ENCODE measurements at regions not wholly inside any gene's neighbourhood (a gene's known extent, or its start where the extent isn't known, plus 50 kb on each side); places are given as distances from the start of the nearest gene placed in this dataset.

DNA sequence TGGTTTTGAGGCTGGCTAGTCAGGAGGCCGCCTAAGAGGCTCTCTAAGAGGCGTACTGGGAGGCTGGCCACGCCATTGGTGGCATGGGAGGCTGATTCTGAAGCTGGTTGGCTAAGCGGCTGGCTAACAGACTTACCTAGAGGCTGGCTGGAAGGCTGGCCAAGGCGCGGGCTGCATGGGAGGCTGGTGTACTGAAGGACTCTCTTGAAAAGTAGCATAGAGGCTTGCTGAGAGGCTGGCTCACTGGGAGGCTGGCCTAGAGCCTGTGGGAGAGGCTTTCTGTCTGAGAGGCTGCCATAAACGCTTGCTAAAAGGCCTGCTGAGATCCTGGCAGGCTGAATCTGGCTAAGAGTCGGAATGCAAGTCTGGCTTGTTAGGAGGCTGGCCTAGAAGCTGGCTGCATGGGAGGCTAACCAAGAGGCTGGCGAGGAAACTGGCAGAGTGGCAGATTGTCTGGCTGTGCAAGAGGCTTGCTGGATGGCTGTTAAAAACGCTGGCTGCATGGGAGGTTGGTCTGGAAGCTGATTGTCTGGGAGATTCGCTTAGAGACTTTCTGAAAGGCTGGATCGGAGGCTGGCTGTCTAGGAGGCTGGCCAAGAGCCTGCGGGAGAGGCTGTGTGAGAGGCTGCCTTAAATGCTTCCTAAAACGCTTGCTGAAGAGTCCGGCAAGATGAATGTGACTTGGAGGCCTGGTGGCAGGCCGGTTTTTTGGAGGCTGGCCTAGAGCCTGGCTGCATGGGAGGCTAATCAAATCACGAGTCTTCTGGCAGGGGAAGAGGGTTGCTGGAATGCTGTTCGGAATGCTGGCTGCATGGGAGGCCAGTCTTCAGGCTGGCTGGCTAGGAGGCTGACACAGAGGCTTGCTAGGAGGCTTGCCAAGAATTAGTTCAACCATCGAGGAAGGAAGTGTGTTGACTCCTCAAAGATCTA is 134.2 kb downstream of the OR13A1 start:
- Histone ChIP-seq H3K27me3 (ENCODE audit: control insufficient read depth in 2 of 2, insufficient read depth in 2 of 2, low read length in 2 of 2) (no peaks in the 10 kb centered on the region), H3K4me1 (ENCODE audit: control insufficient read depth in 2 of 2, insufficient read depth in 2 of 2, low read length in 2 of 2) (no peaks in the 10 kb centered on the region), H3K9me3 (ENCODE audit: control insufficient read depth in 2 of 2, low read length in 2 of 2) (no peaks in the 10 kb centered on the region), H3K36me3 (ENCODE audit: control insufficient read depth in 2 of 2, insufficient read depth in 2 of 2, low read length in 2 of 2) (no peaks in the 10 kb centered on the region), H3K4me3 (ENCODE audit: low read length in 2 of 2) (no peak overlapping the region), H3K27ac (ENCODE audit: low read depth in 2 of 2, low read length in 2 of 2) (no peak overlapping the region), H3K9ac (ENCODE audit: low read depth in 1 of 2, low read length in 2 of 2) (no peak overlapping the region)

DNA sequence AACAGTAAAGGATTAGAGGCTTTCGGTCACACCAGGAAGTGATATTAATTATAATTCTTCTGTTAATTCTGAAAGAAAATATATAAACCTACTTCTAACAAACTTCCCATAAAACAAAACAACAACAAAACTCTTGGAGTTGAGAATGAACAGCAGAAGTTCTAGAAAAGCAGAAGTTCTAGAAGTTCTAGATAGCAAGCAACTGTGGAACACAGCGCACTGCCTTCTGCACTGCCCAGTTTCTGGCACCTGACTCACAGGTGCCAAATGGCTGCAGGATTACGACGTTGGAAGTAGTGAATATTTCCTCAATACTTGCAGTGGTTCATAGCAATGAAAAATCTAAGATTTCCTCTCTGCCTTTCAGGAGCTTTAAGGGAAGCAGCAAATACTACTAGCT is 132.2 kb downstream of the OR13A1 start:
- no peaks in the 10 kb centered on the region for H3K4me1 ChIP-seq (ENCODE audit: control insufficient read depth in 2 of 2, insufficient read depth in 2 of 2, low read length in 2 of 2)
- no peak overlapping the region for H3K27ac ChIP-seq (ENCODE audit: low read depth in 2 of 2, low read length in 2 of 2)
- H3K36me3 ChIP-seq (ENCODE audit: control insufficient read depth in 2 of 2, insufficient read depth in 2 of 2, low read length in 2 of 2), result no peaks in the 10 kb centered on the region
- H3K9me3 ChIP-seq (ENCODE audit: control insufficient read depth in 2 of 2, low read length in 2 of 2), result no peaks in the 10 kb centered on the region
- no peak overlapping the region for H3K9ac ChIP-seq (ENCODE audit: low read depth in 1 of 2, low read length in 2 of 2)
- no peak overlapping the region for H3K4me3 ChIP-seq (ENCODE audit: low read length in 2 of 2)
- H3K27me3 ChIP-seq (ENCODE audit: control insufficient read depth in 2 of 2, insufficient read depth in 2 of 2, low read length in 2 of 2), result no peaks in the 10 kb centered on the region

DNA sequence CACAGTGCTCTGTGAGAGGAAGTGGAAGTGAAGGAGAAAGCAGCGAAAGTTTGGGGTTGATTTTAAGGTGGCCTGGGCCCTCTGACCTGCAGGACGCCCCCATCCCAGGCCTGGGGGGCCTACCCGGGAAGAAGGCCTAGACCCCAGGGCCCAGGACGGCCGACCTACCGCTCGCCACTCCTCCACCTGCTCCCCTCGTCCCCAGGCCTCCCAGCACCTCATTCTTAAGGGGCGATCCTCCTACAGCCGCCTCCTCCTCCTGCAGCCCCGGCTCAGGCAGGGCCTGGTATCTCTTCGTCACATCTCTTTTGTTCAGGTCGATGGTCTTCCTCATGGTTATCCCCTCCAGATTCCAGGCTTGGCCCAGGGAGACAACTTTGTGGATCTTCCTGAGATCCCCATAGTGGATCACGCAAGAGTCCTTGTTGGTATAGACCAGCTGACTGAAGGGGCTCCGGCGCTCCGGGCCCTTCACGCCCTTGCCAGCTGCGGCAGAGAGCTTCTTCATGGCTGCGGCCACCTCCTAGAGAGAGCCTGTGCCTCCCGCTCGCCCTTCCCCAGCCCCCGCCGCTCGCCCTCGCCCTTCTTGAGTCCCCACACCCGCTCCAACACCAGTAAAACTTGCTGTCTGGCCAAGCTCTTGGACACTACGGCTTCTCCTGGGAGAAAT is 117.5 kb downstream of the OR13A1 start:
- H3K4me3 ChIP-seq (ENCODE audit: low read length in 2 of 2), result no peak overlapping the region
- H3K27ac ChIP-seq (ENCODE audit: low read depth in 2 of 2, low read length in 2 of 2), result no peak overlapping the region
- H3K27me3 ChIP-seq (ENCODE audit: control insufficient read depth in 2 of 2, insufficient read depth in 2 of 2, low read length in 2 of 2), result peaks cover 0 to 3% of the 10 kb centered on the region in 2 donors
- no peaks in the 10 kb centered on the region for H3K36me3 ChIP-seq (ENCODE audit: control insufficient read depth in 2 of 2, insufficient read depth in 2 of 2, low read length in 2 of 2)
- H3K9ac ChIP-seq (ENCODE audit: low read depth in 1 of 2, low read length in 2 of 2), result no peak overlapping the region
- H3K4me1 ChIP-seq (ENCODE audit: control insufficient read depth in 2 of 2, insufficient read depth in 2 of 2, low read length in 2 of 2), result no peaks in the 10 kb centered on the region
- H3K9me3 ChIP-seq (ENCODE audit: control insufficient read depth in 2 of 2, low read length in 2 of 2), result no peaks in the 10 kb centered on the region

DNA sequence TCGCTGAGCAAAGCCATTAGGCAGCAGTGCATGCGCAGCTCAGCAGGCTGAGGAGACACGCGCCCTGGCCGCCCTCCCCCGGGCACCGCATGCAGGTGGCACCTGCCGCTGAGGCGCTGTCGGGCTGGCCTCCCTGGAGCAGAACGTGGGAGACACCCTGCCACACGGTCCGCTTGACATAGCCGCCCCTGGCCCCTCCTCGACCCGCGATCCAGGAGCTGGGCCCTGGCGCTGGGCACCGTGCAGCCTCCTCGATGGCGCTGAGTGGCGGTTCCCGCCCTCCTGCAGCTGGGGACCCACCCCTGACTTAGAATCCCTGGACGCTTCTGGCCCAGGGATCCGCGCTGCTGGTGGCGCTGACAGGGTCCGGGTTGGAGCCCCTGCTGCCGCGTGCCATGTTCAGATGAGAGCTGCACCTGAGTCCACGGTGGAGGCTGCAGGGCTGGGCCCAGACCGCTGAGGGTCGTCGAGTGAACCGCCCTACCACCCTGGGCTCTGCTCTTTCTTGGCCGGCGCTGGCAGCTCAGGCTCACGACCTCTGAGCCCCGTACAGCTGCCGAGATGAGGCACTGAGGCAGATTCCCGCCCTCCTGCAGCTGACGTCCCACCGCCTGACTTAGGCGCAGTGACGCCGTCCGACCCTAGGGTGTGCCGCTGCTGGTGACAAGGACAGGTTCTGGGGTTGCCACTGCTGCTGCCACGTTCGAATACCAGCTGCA is 116.8 kb downstream of the OR13A1 start:
- Histone ChIP-seq H3K4me3 (ENCODE audit: low read length in 2 of 2) (no peak overlapping the region), H3K36me3 (ENCODE audit: control insufficient read depth in 2 of 2, insufficient read depth in 2 of 2, low read length in 2 of 2) (no peaks in the 10 kb centered on the region)

DNA sequence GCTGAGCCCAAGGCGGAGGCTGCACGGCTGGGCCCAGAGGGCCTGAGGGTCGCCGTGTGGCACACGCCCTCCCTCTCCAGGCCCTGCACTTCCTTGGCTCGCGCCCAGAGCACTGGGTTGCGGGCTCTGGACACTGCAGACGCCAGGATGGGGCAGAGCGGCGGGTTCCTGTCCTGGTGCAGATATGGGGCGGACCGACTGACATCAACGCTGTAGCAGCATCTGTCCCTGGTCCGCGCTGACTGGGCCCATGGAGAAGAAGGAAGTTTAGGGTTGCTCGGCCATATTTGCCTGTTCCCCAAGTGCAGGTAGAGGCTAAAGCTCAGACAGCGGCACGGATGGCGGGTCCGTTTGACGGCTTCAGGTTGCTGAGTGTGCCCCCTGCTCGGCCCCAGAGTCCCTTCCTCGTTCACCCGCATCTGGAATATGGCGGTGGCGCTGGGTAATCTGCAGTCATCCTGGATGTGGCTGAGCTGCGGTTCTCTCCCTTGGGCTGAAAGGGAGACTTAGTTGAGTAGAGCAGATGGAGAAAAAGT is 116.1 kb downstream of the OR13A1 start:
- Histone ChIP-seq H3K27ac (ENCODE audit: low read depth in 2 of 2, low read length in 2 of 2) (no peak overlapping the region), H3K27me3 (ENCODE audit: control insufficient read depth in 2 of 2, insufficient read depth in 2 of 2, low read length in 2 of 2) (peaks cover 0 to 3% of the 10 kb centered on the region in 2 donors), H3K9me3 (ENCODE audit: control insufficient read depth in 2 of 2, low read length in 2 of 2) (no peaks in the 10 kb centered on the region), H3K4me3 (ENCODE audit: low read length in 2 of 2) (no peak overlapping the region), H3K36me3 (ENCODE audit: control insufficient read depth in 2 of 2, insufficient read depth in 2 of 2, low read length in 2 of 2) (no peaks in the 10 kb centered on the region), H3K4me1 (ENCODE audit: control insufficient read depth in 2 of 2, insufficient read depth in 2 of 2, low read length in 2 of 2) (no peaks in the 10 kb centered on the region), H3K9ac (ENCODE audit: low read depth in 1 of 2, low read length in 2 of 2) (no peak overlapping the region)

More for the DNA sequence above, 116.8 kb downstream of the OR13A1 start:
- H3K27ac ChIP-seq (ENCODE audit: low read depth in 2 of 2, low read length in 2 of 2), result no peak overlapping the region
- no peaks in the 10 kb centered on the region for H3K4me1 ChIP-seq (ENCODE audit: control insufficient read depth in 2 of 2, insufficient read depth in 2 of 2, low read length in 2 of 2)
- peaks cover 0 to 3% of the 10 kb centered on the region in 2 donors for H3K27me3 ChIP-seq (ENCODE audit: control insufficient read depth in 2 of 2, insufficient read depth in 2 of 2, low read length in 2 of 2)
- H3K9me3 ChIP-seq (ENCODE audit: control insufficient read depth in 2 of 2, low read length in 2 of 2), result no peaks in the 10 kb centered on the region
- no peak overlapping the region for H3K9ac ChIP-seq (ENCODE audit: low read depth in 1 of 2, low read length in 2 of 2)

DNA sequence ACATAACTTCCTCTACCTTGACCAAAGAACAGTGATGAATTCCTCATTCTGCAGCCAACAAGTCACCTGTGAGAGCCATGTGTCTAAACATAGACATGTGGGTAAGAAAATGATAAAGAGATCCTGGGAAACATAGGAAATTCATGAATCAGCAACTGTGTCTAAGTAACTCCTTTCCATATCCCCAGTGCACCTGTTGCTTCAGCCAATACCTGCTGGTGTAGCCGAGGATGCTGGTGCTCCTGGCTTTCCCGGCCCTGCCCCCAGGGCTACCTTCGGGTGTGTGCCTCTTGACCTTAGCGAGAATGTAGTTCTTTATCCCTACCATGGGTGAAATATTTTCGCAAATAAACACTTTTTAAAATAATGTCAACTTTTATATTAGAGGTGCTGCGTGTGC is 114.1 kb downstream of the OR13A1 start:
- H3K36me3 ChIP-seq (ENCODE audit: control insufficient read depth in 2 of 2, insufficient read depth in 2 of 2, low read length in 2 of 2), result no peaks in the 10 kb centered on the region
- H3K27ac ChIP-seq (ENCODE audit: low read depth in 2 of 2, low read length in 2 of 2), result no peak overlapping the region
- H3K9ac ChIP-seq (ENCODE audit: low read depth in 1 of 2, low read length in 2 of 2), result no peak overlapping the region
- H3K4me1 ChIP-seq (ENCODE audit: control insufficient read depth in 2 of 2, insufficient read depth in 2 of 2, low read length in 2 of 2), result no peaks in the 10 kb centered on the region
- no peaks in the 10 kb centered on the region for H3K9me3 ChIP-seq (ENCODE audit: control insufficient read depth in 2 of 2, low read length in 2 of 2)
- no peak overlapping the region for H3K4me3 ChIP-seq (ENCODE audit: low read length in 2 of 2)
- H3K27me3 ChIP-seq (ENCODE audit: control insufficient read depth in 2 of 2, insufficient read depth in 2 of 2, low read length in 2 of 2), result peaks cover 0 to 3% of the 10 kb centered on the region in 2 donors

DNA sequence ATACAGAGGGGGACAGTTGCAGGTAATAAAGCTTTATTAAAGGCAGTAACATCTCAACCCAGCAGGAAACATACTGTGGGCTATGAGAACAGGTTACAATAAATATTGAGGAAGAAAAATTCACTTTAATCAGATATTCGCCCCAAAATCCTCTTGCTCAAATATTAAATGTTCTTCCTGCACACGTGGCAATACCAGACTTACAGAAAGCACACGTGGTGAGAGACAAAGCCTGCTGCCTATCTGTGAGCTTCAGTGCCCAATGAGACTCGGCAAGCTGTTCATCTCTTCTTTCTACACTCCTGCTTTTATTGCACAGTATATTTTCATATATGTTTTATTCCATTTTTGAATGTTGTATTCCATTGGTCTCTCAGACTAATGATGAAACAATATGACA is 113.2 kb downstream of the OR13A1 start:
- H3K9me3 ChIP-seq (ENCODE audit: control insufficient read depth in 2 of 2, low read length in 2 of 2), result no peaks in the 10 kb centered on the region
- no peak overlapping the region for H3K4me3 ChIP-seq (ENCODE audit: low read length in 2 of 2)
- H3K4me1 ChIP-seq (ENCODE audit: control insufficient read depth in 2 of 2, insufficient read depth in 2 of 2, low read length in 2 of 2), result no peaks in the 10 kb centered on the region
- H3K36me3 ChIP-seq (ENCODE audit: control insufficient read depth in 2 of 2, insufficient read depth in 2 of 2, low read length in 2 of 2), result no peaks in the 10 kb centered on the region
- peaks cover 0 to 3% of the 10 kb centered on the region in 2 donors for H3K27me3 ChIP-seq (ENCODE audit: control insufficient read depth in 2 of 2, insufficient read depth in 2 of 2, low read length in 2 of 2)
- H3K9ac ChIP-seq (ENCODE audit: low read depth in 1 of 2, low read length in 2 of 2), result no peak overlapping the region
- H3K27ac ChIP-seq (ENCODE audit: low read depth in 2 of 2, low read length in 2 of 2), result no peak overlapping the region

DNA sequence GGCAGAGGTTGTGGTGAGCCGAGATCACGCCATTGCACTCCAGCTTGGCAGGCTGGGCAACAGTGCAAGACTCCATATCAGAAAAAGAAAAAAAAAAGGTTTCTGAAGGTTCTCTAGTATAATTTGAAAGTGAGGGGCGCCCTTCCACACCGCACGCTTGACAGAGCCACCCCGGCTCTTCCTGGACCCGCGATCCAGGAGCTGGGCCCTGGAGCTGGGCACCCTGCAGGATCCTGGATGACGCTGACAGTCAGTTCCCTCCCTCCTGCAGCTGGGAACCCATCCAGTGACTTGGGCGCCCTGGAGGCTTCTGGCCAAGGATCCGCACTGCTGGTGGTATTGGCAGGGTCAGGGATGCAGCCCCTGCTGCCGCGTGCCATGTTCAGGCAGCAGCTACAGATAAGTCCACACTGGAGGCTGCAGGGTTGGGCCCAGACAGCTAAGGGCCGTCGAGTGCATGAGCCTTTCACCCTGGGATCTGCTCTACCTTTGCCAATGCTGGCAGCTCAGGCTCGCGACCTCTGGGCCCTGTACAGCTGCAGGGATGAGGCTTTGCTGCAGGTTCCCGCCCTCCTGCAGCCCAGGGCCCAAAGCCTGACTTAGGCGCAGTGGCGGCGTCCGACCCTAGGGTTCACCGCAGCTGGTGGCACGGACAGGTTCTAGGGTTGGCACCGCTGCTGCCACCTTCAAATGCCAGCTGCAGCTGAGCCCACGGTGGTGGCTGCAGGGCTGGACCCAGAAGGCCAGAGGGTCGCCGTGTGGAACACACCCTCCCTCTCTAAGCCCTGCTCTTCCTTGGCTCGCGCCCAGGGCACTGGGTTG is 110.2 kb downstream of the OR13A1 start:
- no peaks in the 10 kb centered on the region for H3K4me1 ChIP-seq (ENCODE audit: control insufficient read depth in 2 of 2, insufficient read depth in 2 of 2, low read length in 2 of 2)
- no peak overlapping the region for H3K27ac ChIP-seq (ENCODE audit: low read depth in 2 of 2, low read length in 2 of 2)
- peaks cover 3% of the 10 kb centered on the region in 2 donors for H3K27me3 ChIP-seq (ENCODE audit: control insufficient read depth in 2 of 2, insufficient read depth in 2 of 2, low read length in 2 of 2)
- no peak overlapping the region for H3K9ac ChIP-seq (ENCODE audit: low read depth in 1 of 2, low read length in 2 of 2)
- no peaks in the 10 kb centered on the region for H3K36me3 ChIP-seq (ENCODE audit: control insufficient read depth in 2 of 2, insufficient read depth in 2 of 2, low read length in 2 of 2)
- H3K4me3 ChIP-seq (ENCODE audit: low read length in 2 of 2), result no peak overlapping the region
- no peaks in the 10 kb centered on the region for H3K9me3 ChIP-seq (ENCODE audit: control insufficient read depth in 2 of 2, low read length in 2 of 2)

DNA sequence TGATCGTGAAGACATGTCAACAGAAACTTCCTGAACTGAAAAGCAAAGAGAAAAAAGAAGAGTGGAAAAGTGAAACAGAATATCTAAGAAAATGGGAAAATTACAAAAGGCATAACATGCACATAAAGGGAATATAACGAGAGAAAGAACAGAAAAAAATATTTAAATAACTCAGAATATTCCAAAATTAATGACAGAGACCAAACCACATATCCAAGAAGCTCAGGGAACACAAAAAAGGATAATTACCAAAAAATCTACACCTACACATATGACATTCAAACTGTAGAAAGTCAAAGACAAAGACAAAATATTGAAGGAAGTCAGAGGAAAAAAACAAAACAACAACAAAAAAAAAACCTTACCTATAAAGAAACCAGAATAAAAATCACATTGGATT is 105.5 kb downstream of the OR13A1 start:
- no peak overlapping the region for H3K4me3 ChIP-seq (ENCODE audit: low read length in 2 of 2)
- H3K4me1 ChIP-seq (ENCODE audit: control insufficient read depth in 2 of 2, insufficient read depth in 2 of 2, low read length in 2 of 2), result no peaks in the 10 kb centered on the region
- H3K27ac ChIP-seq (ENCODE audit: low read depth in 2 of 2, low read length in 2 of 2), result no peak overlapping the region
- peaks cover 0 to 3% of the 10 kb centered on the region in 2 donors for H3K27me3 ChIP-seq (ENCODE audit: control insufficient read depth in 2 of 2, insufficient read depth in 2 of 2, low read length in 2 of 2)
- H3K9me3 ChIP-seq (ENCODE audit: control insufficient read depth in 2 of 2, low read length in 2 of 2), result no peaks in the 10 kb centered on the region
- H3K9ac ChIP-seq (ENCODE audit: low read depth in 1 of 2, low read length in 2 of 2), result no peak overlapping the region
- H3K36me3 ChIP-seq (ENCODE audit: control insufficient read depth in 2 of 2, insufficient read depth in 2 of 2, low read length in 2 of 2), result no peaks in the 10 kb centered on the region

Data from mucosa of rectum (tissue), 2 donors.